CD1c-positive myeloid dendritic cell (primary cell): ENCODE measurements at regions not wholly inside any gene's neighbourhood (a gene's known extent, or its start where the extent isn't known, plus 50 kb on each side); places are given as distances from the start of the nearest gene placed in this dataset.

Source experiments
- DNase-seq: peaks from one replicate; pipeline ENCODE4 v3.0.0-alpha.2; 2016; ENCODE audit errors: extremely low spot score

- no peak for DNase-seq
Measured at GRCh38 chr18:40810372-40810771, 1144.7 kb upstream of the PIK3C3 start.

DNA sequence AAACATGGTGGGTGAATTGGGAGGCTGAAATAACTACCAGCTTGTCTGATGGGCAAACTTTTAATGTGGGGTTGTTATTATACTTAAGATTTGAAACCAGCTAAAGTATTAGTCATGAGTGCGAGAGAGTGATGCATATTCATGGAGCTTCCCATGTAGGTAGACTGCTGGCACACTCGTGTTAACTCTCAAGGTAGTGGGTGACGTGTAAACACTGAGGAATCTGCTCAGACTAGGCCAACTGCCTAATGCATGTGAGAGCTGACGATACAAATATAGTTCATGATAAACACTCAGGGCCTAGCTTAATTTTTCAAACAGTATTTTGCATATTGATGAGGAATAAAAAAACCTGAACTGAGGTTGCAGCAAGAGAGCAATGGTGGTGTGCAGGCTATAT, 1165.7 kb upstream of the PIK3C3 start:
- DNase-seq = no peak

DNA sequence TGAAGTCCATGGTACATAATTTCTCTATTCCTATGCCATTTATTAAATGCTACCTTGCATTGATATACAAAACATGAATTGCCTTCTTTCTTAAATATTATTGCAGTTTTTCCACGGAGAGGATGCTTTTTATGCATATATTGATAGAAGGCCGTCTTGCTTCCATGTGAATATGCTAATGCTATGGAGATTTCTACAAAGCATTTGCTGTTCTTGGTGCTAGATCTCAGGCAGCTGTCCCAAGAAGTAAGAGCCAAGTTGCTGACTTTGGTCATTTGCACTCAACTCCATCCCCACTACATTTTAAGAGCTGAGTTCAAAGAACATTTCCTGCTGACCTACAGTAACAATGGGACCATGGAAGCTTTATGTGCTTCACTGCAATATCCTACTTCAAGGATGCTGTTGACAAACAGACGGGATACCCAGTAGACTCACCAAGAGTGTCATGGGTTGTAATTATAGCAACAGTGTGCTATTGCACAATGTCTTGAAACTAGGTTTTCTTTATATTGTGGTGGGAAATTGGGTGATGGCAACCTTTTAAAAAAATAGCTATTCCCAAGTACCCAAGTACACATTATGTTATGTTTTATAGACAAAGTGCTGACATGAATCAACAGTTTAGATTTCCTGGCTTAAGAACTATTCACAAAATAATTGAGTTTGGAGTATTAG, 1172.4 kb upstream of the PIK3C3 start:
- DNase-seq = no peak

- no peak for DNase-seq
Measured at GRCh38 chr18:40769786-40770185, 1185.2 kb upstream of the PIK3C3 start.

DNA sequence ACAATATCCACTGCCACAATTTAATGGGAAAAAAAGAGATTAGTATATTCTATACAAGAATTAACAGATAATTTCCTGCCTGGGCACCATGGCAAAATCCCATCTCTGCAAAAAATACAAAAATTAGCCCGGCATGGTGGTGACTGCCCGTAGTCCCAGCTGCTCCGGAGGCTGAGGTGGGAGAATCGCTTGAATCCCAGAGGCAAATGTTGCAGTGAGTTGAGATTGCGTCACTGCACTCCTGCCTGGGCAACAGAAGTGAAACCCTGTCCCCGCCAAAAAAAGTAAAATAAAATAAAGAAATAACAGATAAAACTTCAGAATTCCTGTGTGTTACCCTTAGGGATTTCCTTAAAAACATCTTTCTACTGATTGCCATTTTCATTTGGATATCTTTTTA, 1194.8 kb upstream of the PIK3C3 start:
- DNase-seq = no peak

DNA sequence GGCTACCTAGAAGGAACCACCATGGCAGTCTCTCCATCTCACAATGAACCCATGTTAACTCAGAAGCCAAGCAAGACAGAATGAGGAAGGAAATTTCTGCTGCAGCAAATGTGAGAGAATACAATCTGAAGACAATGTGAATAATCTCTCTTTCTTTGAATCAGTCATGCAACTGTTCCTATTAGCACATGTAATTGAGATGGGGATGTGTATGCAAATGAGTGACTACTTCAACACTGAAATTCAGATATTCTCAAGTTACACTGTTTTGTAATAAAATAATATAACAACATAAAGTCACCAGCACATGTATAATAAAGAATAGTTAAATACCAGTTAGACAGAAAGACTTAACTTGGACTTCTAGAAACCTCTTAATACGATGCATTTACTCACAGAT, 1200.6 kb upstream of the PIK3C3 start:
- DNase-seq = no peak

- DNase-seq = no peak
Measured at GRCh38 chr18:40752316-40752715, 1202.7 kb upstream of the PIK3C3 start.

DNA sequence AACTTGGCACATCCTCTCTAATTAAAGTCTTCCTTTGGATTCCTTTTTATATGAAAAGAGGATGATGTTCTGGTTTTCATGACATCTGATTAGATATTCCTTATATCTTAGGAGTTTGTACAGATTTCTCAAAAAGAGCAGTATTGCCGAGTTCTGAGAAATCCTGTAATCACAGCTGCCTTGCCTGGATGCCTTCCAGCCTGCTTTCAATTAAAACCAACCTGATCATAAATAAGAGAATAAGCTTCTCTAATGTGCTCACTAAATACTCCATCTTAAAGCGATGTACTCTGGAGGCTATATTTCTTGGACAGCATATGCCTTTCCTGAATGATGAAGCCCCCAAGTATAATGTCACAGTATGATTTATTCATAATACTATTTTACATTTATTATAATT, 1203.8 kb upstream of the PIK3C3 start:
- no peak for DNase-seq

DNA sequence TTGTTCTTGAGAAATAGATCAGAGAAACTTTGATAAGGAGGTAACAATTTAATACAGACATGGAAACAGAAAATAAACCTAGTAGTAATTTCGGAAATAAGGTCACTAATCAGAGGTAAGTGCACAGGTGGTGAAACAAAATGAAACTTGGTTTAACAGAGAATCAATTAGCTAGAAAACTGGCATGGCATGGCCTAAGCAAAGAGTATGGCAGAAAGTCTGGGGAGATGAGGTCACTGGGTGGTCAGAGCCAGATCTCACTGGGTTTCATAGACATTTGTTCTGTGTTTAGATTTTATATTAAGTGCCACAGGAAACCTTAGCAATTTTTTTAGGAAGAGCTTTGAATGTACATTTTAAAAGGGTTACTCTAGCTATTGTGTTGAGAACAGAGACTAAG, 1216.0 kb upstream of the PIK3C3 start:
- DNase-seq = no peak

- DNase-seq = no peak
Measured at GRCh38 chr18:40738321-40738880, 1216.6 kb upstream of the PIK3C3 start.

DNA sequence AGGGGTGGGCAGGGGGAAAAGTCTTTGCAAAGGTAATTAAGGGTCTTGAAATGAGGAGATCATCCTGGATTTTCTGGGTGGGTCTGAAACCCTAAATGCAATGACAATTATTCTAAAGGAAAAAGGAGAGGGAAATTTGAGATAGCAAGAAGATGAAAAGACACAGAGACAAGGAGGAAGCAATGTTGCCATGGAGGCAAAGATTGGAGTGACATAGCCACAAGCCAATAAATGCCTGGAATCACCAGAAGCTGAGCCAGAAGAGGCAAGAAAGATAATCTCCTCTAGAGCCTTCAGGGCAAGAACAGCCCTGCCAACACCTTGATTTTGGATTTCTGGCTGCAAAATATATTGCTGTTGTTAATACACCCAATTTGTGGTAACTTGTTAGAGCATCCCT, 1246.3 kb upstream of the PIK3C3 start:
- no peak for DNase-seq

DNA sequence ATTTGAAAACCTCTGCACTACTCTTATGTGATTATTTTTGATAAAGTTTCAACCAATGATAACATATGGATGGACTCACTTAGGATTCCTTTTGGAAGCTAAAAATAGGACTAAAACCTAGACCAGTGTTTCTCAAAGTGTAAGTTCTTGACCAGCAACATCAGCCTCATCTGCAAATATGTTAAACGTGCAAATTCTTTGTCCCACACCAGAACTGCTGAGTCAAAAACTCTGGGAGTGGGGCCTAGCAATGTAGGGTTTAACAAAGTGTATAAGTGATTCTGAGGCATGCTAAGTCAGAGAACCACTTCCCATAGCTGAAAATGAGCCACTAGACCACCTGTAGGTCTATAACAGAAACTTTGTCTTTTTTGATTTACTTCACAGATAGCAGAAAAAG, 1247.2 kb upstream of the PIK3C3 start:
- no peak for DNase-seq

DNA sequence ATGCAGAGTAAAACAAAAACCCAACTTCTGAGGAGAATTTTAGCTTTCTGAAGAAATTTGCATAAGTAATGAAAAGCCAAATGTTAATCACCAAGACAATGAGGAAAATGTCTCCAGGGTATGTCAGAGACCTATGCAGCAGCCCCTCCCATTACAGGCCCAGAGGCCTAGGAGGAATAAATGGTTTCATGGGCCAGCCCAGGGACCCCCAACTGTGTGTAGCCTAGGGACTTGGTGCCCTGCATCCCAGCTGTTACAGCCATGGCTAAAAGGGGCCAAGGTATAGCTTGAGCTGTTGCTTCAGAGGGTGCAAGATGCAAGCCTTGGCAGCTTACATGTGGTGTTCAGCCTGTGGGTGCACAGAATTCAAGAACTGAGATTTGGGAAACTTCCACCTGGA, 1256.9 kb upstream of the PIK3C3 start:
- DNase-seq = no peak

DNA sequence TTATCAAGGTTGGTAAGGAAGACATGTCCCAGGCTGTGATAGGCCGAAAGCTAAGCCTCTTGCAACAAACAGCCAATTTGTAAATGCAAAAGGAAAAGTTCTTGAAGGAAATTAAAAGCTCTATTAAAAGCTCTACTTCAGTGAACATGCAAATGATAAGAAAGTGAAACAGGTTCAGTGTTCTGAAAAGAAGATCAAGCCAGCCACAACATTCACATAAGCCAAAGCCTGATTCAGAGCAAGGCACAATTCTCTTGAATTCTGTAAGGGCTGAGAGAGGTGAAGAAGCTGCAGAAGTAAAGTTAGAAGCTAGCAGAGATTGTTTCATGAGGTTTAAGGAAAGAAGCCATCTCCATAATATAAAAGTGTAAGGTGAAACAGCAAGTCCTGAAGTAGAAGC, 1259.5 kb upstream of the PIK3C3 start:
- DNase-seq = no peak

DNA sequence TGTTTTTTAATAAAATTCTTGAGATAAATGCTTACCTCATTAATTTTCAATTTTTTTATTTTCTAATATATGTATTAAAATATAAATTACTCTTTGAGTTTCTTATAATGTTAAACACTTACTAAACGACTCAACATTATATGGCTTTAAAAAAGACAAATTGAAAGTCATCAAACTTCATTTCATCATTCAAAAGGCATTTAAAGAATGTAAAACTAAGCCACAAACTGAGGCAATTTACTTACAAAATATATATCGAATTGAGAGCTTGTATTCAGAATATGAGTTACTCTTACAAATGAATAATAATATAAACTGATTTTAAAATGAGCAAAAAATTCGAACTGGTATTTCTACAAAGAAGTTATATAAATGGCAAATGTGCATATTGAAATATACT, 1262.2 kb upstream of the PIK3C3 start:
- no peak for DNase-seq

DNA sequence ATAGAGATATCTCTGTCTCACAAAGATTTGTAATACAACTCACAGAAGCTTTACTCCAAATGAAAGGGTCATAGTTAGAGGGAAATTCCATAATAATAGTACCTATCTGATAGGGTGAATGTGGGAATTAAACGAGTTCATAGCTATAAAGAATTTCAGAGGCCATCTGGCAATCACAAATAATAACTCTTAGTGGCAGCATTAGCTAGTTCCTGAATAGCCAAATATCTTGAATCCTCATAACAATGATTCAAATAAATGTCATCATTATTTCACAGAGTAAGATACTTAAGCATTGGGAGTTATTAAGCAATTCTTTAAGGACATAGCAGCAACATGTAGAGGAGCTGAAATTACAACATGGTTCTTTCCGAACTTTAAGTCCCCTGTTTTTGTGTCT, 1265.0 kb upstream of the PIK3C3 start:
- DNase-seq = no peak

DNA sequence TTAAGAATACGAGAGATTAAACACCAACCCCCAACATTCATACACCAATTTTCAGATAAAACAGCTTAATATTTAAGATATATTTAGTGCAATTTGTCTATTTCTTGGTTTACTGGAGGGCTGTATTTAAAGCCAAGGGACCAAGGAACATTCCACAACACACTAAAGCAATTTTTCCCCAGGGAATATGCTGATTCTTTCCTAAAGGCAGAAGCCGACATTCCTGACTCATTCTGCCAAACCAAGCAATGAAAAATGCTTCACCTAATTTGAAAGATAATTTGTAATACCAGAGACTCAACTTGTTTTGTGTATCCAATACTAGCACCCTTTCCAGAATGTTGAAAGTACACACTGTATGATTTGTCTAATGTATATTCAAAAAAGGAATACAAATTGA, 1267.6 kb upstream of the PIK3C3 start:
- no peak for DNase-seq

DNA sequence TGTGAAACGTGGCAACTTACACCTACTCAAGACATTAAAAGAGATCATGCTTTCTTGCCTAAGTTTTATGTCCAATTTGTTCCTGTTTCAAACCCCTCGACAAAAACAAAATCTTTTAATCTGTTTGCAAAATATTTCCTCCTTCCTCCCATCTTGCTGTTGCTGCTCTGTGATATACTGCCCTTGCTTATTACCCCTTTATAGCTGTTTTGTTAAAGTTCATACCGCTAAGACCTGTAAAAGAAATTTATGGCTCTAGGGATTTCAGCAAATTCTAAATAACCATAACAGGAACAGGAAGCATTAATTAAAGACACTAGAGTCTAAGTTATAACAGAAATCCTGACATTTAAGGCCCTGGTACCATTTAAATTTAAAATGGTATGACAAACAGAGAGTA, 1268.2 kb upstream of the PIK3C3 start:
- DNase-seq = no peak

- no peak for DNase-seq
Measured at GRCh38 chr18:40685219-40685618, 1269.8 kb upstream of the PIK3C3 start.

DNA sequence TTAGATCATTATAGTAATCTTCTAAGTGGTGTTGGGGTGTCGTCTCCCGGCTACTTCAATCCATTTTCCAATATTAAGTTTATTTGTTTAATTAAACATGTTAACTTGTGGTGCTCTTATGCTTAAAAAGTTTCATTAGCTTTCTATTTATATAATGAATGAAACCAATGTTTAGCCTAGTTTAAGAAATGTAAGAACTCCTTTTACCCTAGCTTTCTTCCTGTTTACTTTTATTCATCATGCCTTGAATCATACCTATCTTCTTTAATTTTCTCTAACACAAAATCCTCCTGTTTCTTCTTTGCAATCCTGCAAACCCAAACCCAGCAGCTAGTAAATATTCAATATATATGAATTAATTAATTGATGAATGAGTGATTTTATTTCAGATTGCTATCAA, 1276.7 kb upstream of the PIK3C3 start:
- no peak for DNase-seq

DNA sequence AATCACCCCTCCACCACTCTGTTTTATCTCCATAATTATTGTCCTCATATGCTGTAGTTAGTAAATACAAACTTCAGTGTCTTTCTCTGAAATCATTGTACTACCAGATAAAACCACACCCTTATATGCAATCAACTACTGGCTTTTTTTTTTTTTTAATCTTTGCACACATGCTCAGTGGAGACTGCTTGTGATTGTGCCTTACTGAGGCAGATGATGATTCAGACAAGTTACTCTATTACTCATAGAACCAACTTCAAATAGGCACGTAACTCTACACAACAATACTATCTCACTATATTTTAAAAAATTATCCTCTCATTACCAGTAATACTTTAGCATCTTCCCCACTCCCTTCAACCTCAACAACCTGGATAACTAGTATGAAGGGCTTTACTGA, 1278.4 kb upstream of the PIK3C3 start:
- DNase-seq = no peak

GRCh38 chr18:40673150-40673549, 1281.9 kb upstream of the PIK3C3 start:
- DNase-seq = no peak

GRCh38 chr18:40672590-40672989, 1282.4 kb upstream of the PIK3C3 start:
- no peak for DNase-seq
